OCI-LY3 (cell line): ENCODE measurements at regions not wholly inside any gene's neighbourhood (a gene's known extent, or its start where the extent isn't known, plus 50 kb on each side); places are given as distances from the start of the nearest gene placed in this dataset.

Experiments
- H2AFZ ChIP-seq: fragments of 200-600, 300-600 bp; shearing (Covaris generic); 2 replicates; pipeline ENCODE4 v1.6.0; 2014; ENCODE audit warnings: antibody characterized with exemption, low read depth, low read length
- H3K27ac ChIP-seq: fragments of 200-600, 300-600 bp; sonication (generic); 2 replicates; pipeline ENCODE4 v1.5.1; 2014; ENCODE audit warnings: mild to moderate bottlenecking, low read length, moderate library complexity, mixed read lengths
- H3K27me3 ChIP-seq: fragments of 200-600, 300-600 bp; sonication (generic); 2 replicates; pipeline ENCODE4 v1.6.1; 2014; ENCODE audit warnings: low read depth, low read length, mixed read lengths
- H3K36me3 ChIP-seq: fragments of 200-600, 300-600 bp; sonication (generic); replicated peaks from 2 replicates; pipeline ENCODE3; 2014; ENCODE audit warnings: low read depth, low read length, mixed read lengths
- H3K4me1 ChIP-seq: fragments of 300-600, 200-600 bp; sonication (generic); 2 replicates; pipeline ENCODE4 v1.6.1; 2014; ENCODE audit warnings: low read length, mixed read lengths
- H3K4me2 ChIP-seq: fragments of 200-600, 300-600 bp; sonication (generic); 2 replicates; pipeline ENCODE4 v1.6.1; 2014; ENCODE audit warnings: low read length, mixed read lengths
- H3K4me3 ChIP-seq: fragments of 300-600, 200-600 bp; sonication (generic); 2 replicates; pipeline ENCODE4 v1.5.1; 2014; ENCODE audit warnings: antibody characterized with exemption, mild to moderate bottlenecking, low read length, moderate library complexity
- H3K79me2 ChIP-seq: fragments of 300-600, 200-600 bp; shearing (Covaris generic); 2 replicates; pipeline ENCODE4 v1.6.1; 2014; ENCODE audit warnings: mild to moderate bottlenecking, low read length, mixed read lengths
- H3K9ac ChIP-seq: fragments of 300-600, 200-600 bp; shearing (Covaris generic); 2 replicates; pipeline ENCODE4 v1.6.0; 2014; ENCODE audit warnings: mild to moderate bottlenecking, low read length, moderate library complexity
- H3K9me3 ChIP-seq: fragments of 200-600, 300-600 bp; shearing (Covaris generic); 2 replicates; pipeline ENCODE4 v1.6.1; 2014; ENCODE audit warnings: low read length, mixed read lengths; ENCODE audit not compliant: insufficient read depth
- H4K20me1 ChIP-seq: fragments of 200-600, 300-600 bp; sonication (generic); 2 replicates; pipeline ENCODE4 v1.6.1; 2016; ENCODE audit warnings: low read length, mixed read lengths; ENCODE audit not compliant: insufficient read depth
- CTCF ChIP-seq: fragments of 200-600, 300-600 bp; sonication (generic); IDR thresholded peaks from 2 replicates; pipeline ENCODE4 v1.5.1; 2014; ENCODE audit warnings: antibody characterized with exemption, low read length, low read depth
- EZH2phosphoT487 ChIP-seq: fragments of 200-600 bp; shearing (Covaris generic); IDR thresholded peaks from 2 replicates; pipeline ENCODE4 v1.6.1; 2018; ENCODE audit warnings: antibody characterized with exemption, mixed run types, low read depth

- no peaks in the 10 kb centered on the region for H3K9me3 ChIP-seq
- H3K27me3 ChIP-seq, result no peaks in the 10 kb centered on the region
- H3K4me2 ChIP-seq, result no peak overlapping the region
- peaks cover 5% of the 10 kb centered on the region; the same call in 1 of the 2 replicates for H3K79me2 ChIP-seq
- H3K4me3 ChIP-seq, result no peak overlapping the region
- H2AFZ ChIP-seq, result no peak overlapping the region
- peaks cover 12% of the 10 kb centered on the region for H3K4me1 ChIP-seq
- H3K9ac ChIP-seq, result no peak overlapping the region
- no peak for TF ChIP-seq EZH2phosphoT487
- TF ChIP-seq CTCF, result no peak
- H4K20me1 ChIP-seq, result no peaks in the 10 kb centered on the region
- no peaks in the 10 kb centered on the region for H3K36me3 ChIP-seq
- no peak overlapping the region for H3K27ac ChIP-seq
Measured at GRCh38 chr2:144268036-144268678, 251.8 kb downstream of the ZEB2 start.

- Histone ChIP-seq H3K27ac (no peak overlapping the region), H3K36me3 (no peaks in the 10 kb centered on the region), H3K4me3 (no peak overlapping the region), H3K79me2 (peaks cover 3% of the 10 kb centered on the region; the same call in 1 of the 2 replicates), H3K27me3 (no peaks in the 10 kb centered on the region), H2AFZ (no peak overlapping the region), H3K9me3 (no peaks in the 10 kb centered on the region), H3K4me2 (no peak overlapping the region), H4K20me1 (no peaks in the 10 kb centered on the region), H3K4me1 (peaks cover 12% of the 10 kb centered on the region), H3K9ac (no peak overlapping the region)
- TF ChIP-seq CTCF, result no peak
- TF ChIP-seq EZH2phosphoT487, result no peak
Measured at GRCh38 chr2:144267239-144267638, 252.7 kb downstream of the ZEB2 start.

GRCh38 chr2:144265654-144266053 is 254.3 kb downstream of the ZEB2 start:
- no peaks in the 10 kb centered on the region for H3K27me3 ChIP-seq
- no peak overlapping the region for H3K4me3 ChIP-seq
- peaks cover 12% of the 10 kb centered on the region for H3K4me1 ChIP-seq
- TF ChIP-seq CTCF (no peak), EZH2phosphoT487 (no peak)
- no peak overlapping the region for H2AFZ ChIP-seq
- no peak overlapping the region for H3K27ac ChIP-seq
- H3K9me3 ChIP-seq, result no peaks in the 10 kb centered on the region
- H4K20me1 ChIP-seq, result no peaks in the 10 kb centered on the region
- peaks cover 3% of the 10 kb centered on the region; the same call in 1 of the 2 replicates for H3K79me2 ChIP-seq
- H3K4me2 ChIP-seq, result no peak overlapping the region
- no peak overlapping the region for H3K9ac ChIP-seq
- H3K36me3 ChIP-seq, result no peaks in the 10 kb centered on the region

GRCh38 chr2:144261966-144262365 is 258.0 kb downstream of the ZEB2 start:
- Histone ChIP-seq H3K27ac (no peak overlapping the region), H3K36me3 (peaks cover 13% of the 10 kb centered on the region), H3K27me3 (no peaks in the 10 kb centered on the region), H3K79me2 (peaks cover 6% of the 10 kb centered on the region), H3K4me1 (peaks cover 1% of the 10 kb centered on the region; the same call in 1 of the 2 replicates), H4K20me1 (no peaks in the 10 kb centered on the region), H2AFZ (no peak overlapping the region), H3K9me3 (peaks cover 14% of the 10 kb centered on the region), H3K4me3 (no peak overlapping the region), H3K9ac (no peak overlapping the region), H3K4me2 (no peak overlapping the region)
- TF ChIP-seq EZH2phosphoT487, result no peak
- TF ChIP-seq CTCF, result no peak
